ENCODE measurements at regions not wholly inside any gene's neighbourhood (a gene's known extent, or its start where the extent isn't known, plus 50 kb on each side); places are given as distances from the start of the nearest gene placed in this dataset.

DNA sequence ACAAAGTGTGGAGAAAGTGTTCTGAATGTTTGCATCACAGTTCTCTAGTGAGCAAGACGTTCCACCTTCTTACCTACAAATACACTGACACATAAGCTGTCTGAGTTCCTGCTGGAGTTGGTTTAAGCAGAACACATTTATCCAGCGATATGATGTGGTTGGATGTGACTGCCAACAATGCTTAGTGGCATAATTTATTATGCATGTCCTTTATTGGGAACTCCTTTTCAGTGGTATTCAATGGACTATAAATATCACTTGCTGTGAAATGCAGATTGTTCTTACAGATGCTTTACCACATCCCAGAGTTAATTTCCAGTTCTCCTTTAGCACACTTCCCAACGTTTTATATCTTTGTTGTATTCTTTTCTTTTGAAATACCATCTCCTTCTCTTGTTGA, 222.2 kb downstream of the LURAP1L start:
- TF ChIP-seq EZH2 (IDR thresholded peaks at IDR 0.05): no peak
- TF ChIP-seq, protein P1, sequence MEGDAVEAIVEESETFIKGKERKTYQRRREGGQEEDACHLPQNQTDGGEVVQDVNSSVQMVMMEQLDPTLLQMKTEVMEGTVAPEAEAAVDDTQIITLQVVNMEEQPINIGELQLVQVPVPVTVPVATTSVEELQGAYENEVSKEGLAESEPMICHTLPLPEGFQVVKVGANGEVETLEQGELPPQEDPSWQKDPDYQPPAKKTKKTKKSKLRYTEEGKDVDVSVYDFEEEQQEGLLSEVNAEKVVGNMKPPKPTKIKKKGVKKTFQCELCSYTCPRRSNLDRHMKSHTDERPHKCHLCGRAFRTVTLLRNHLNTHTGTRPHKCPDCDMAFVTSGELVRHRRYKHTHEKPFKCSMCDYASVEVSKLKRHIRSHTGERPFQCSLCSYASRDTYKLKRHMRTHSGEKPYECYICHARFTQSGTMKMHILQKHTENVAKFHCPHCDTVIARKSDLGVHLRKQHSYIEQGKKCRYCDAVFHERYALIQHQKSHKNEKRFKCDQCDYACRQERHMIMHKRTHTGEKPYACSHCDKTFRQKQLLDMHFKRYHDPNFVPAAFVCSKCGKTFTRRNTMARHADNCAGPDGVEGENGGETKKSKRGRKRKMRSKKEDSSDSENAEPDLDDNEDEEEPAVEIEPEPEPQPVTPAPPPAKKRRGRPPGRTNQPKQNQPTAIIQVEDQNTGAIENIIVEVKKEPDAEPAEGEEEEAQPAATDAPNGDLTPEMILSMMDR (IDR thresholded peaks at IDR 0.05): no peak
- no peak for TF ChIP-seq EZH2phosphoT487 (IDR thresholded peaks at IDR 0.05)
